HEK293 (cell line): ENCODE measurements at regions not wholly inside any gene's neighbourhood (a gene's known extent, or its start where the extent isn't known, plus 50 kb on each side); places are given as distances from the start of the nearest gene placed in this dataset.

Experiments
- CTCF ChIA-PET: fragments of 350-600 bp; formaldehyde crosslinking; extraction: SDS; loops from one replicate; lab custom pipeline; 2021; ENCODE audit warnings: antibody characterized with exemption; lab: Yijun Ruan, JAX
- POLR2A ChIA-PET: fragments of 300-600 bp; formaldehyde crosslinking; extraction: SDS; loops from one replicate; lab custom pipeline; 2020; ENCODE audit warnings: antibody characterized with exemption, inconsistent platforms; lab: Yijun Ruan, JAX
- H3K27ac ChIP-seq: fragments of 200-500 bp; sonication (Bioruptor generic); 2 replicates; pipeline ENCODE4 v1.5.1; 2014; ENCODE audit warnings: low read depth, low read length, control low read depth, inconsistent platforms; ENCODE audit errors: extremely low read depth
- H3K36me3 ChIP-seq, 2 experiments: fragments of 200-500 bp in 1 of 2; sonication (Bioruptor generic) in 1 of 2; 1 replicate in 1 of 2; 2 replicates in 1 of 2; pipeline ENCODE4 v1.5.1; 2014 to 2017; ENCODE audit warnings: inconsistent platforms in 2 of 2, low read length in 2 of 2; ENCODE audit not compliant: control insufficient read depth in 2 of 2, insufficient read depth in 1 of 2
- H3K4me1 ChIP-seq: fragments of 200-500 bp; sonication (Bioruptor generic); 2 replicates; pipeline ENCODE4 v1.5.1; 2014; ENCODE audit warnings: mild to moderate bottlenecking, low read length, inconsistent platforms; ENCODE audit not compliant: control insufficient read depth, insufficient read depth
- H3K4me3 ChIP-seq: 2 replicates; pipeline ENCODE4 v1.5.1; 2011; ENCODE audit warnings: low read depth, mild to moderate bottlenecking, control low read depth, low read length, moderate library complexity
- H3K9me3 ChIP-seq: fragments of 200-500 bp; sonication (Bioruptor generic); 2 replicates; pipeline ENCODE4 v1.5.1; 2014; ENCODE audit warnings: low read depth, low read length, inconsistent platforms; ENCODE audit not compliant: control insufficient read depth, insufficient read depth
- EGR2 ChIP-seq: fragments of 450-650 bp; formaldehyde crosslinking; IDR thresholded peaks from 2 replicates; pipeline ENCODE4 v1.5.1; 2016; ENCODE audit warnings: low read depth, missing biosample characterization, missing genetic modification characterization
- GLI4 ChIP-seq: fragments of 450-650 bp; formaldehyde crosslinking; IDR thresholded peaks from 2 replicates; pipeline ENCODE4 v1.5.1; 2016; ENCODE audit warnings: missing biosample characterization, missing genetic modification characterization
- PRDM1 ChIP-seq: fragments of 450-650 bp; formaldehyde crosslinking; IDR thresholded peaks from 2 replicates; pipeline ENCODE4; 2016; ENCODE audit warnings: missing biosample characterization, missing genetic modification characterization
- PRDM10 ChIP-seq: fragments of 450-650 bp; formaldehyde crosslinking; IDR thresholded peaks from 2 replicates; pipeline ENCODE4 v1.5.1; 2016; ENCODE audit warnings: missing biosample characterization, missing genetic modification characterization
- PRDM6 ChIP-seq: fragments of 450-650 bp; formaldehyde crosslinking; IDR thresholded peaks from 2 replicates; pipeline ENCODE4 v1.5.1; 2017; ENCODE audit warnings: missing biosample characterization, missing genetic modification characterization
- SCRT1 ChIP-seq: fragments of 450-650 bp; formaldehyde crosslinking; IDR thresholded peaks from 2 replicates; pipeline ENCODE4 v1.5.1; 2016; ENCODE audit warnings: missing biosample characterization, missing genetic modification characterization, borderline replicate concordance
- ZBTB20 ChIP-seq: fragments of 450-650 bp; formaldehyde crosslinking; IDR thresholded peaks from 2 replicates; pipeline ENCODE4 v1.5.1; 2016; ENCODE audit warnings: missing biosample characterization, missing genetic modification characterization
- ZBTB6 ChIP-seq: fragments of 450-650 bp; formaldehyde crosslinking; IDR thresholded peaks from 2 replicates; pipeline ENCODE4 v1.5.1; 2017; ENCODE audit warnings: missing biosample characterization, missing genetic modification characterization
- ZFHX2 ChIP-seq: fragments of 450-650 bp; formaldehyde crosslinking; conservative IDR thresholded peaks from 2 replicates; pipeline ENCODE4 v1.5.1; 2016; ENCODE audit warnings: missing biosample characterization, missing genetic modification characterization
- ZNF146 ChIP-seq: fragments of 450-650 bp; formaldehyde crosslinking; IDR thresholded peaks from 2 replicates; pipeline ENCODE4 v1.5.1; 2016; ENCODE audit warnings: missing biosample characterization, missing genetic modification characterization
- ZNF202 ChIP-seq: fragments of 450-650 bp; formaldehyde crosslinking; IDR thresholded peaks from 2 replicates; pipeline ENCODE4 v1.5.1; 2016; ENCODE audit warnings: missing biosample characterization, missing genetic modification characterization, borderline replicate concordance
- ZNF211 ChIP-seq: fragments of 450-650 bp; formaldehyde crosslinking; IDR thresholded peaks from 2 replicates; pipeline ENCODE4 v1.5.1; 2016; ENCODE audit warnings: low read depth, missing biosample characterization, missing genetic modification characterization
- ZNF24 ChIP-seq: fragments of 450-650 bp; formaldehyde crosslinking; IDR thresholded peaks from 2 replicates; pipeline ENCODE4 v1.5.1; 2016; ENCODE audit warnings: missing biosample characterization, missing genetic modification characterization
- ZNF280C ChIP-seq: fragments of 450-650 bp; formaldehyde crosslinking; IDR thresholded peaks from 2 replicates; pipeline ENCODE4 v1.5.1; 2016; ENCODE audit warnings: missing biosample characterization, missing genetic modification characterization
- ZNF311 ChIP-seq: fragments of 450-650 bp; formaldehyde crosslinking; IDR thresholded peaks from 2 replicates; pipeline ENCODE4 v1.5.1; 2017; ENCODE audit warnings: missing biosample characterization, missing genetic modification characterization, borderline replicate concordance
- ZNF37A ChIP-seq: fragments of 450-650 bp; IDR thresholded peaks from 2 replicates; pipeline ENCODE4 v1.5.1; 2018; ENCODE audit warnings: missing biosample characterization, missing genetic modification characterization
- ZNF501 ChIP-seq: fragments of 450-650 bp; formaldehyde crosslinking; IDR thresholded peaks from 2 replicates; pipeline ENCODE4 v1.5.1; 2016; ENCODE audit warnings: missing biosample characterization, missing genetic modification characterization
- ZNF530 ChIP-seq: fragments of 450-650 bp; formaldehyde crosslinking; IDR thresholded peaks from 2 replicates; pipeline ENCODE4 v1.5.1; 2016; ENCODE audit warnings: low read depth, missing biosample characterization, missing genetic modification characterization
- ZNF549 ChIP-seq: fragments of 450-650 bp; IDR thresholded peaks from 2 replicates; pipeline ENCODE4 v1.5.1; 2018; ENCODE audit warnings: missing biosample characterization, missing genetic modification characterization, mild to moderate bottlenecking, inconsistent platforms, moderate library complexity
- ZNF561 ChIP-seq: fragments of 450-650 bp; IDR thresholded peaks from 2 replicates; pipeline ENCODE4 v1.5.1; 2018; ENCODE audit warnings: missing biosample characterization, missing genetic modification characterization, borderline replicate concordance
- ZNF621 ChIP-seq: fragments of 450-650 bp; formaldehyde crosslinking; IDR thresholded peaks from 2 replicates; pipeline ENCODE4 v1.5.1; 2017; ENCODE audit warnings: missing biosample characterization, missing genetic modification characterization
- ZNF692 ChIP-seq: fragments of 450-650 bp; formaldehyde crosslinking; IDR thresholded peaks from 2 replicates; pipeline ENCODE4 v1.5.1; 2016; ENCODE audit warnings: missing biosample characterization, missing genetic modification characterization
- ZNF707 ChIP-seq: fragments of 450-650 bp; formaldehyde crosslinking; IDR thresholded peaks from 2 replicates; pipeline ENCODE4 v1.5.1; 2016; ENCODE audit warnings: missing biosample characterization, missing genetic modification characterization
- ZNF76 ChIP-seq: fragments of 450-650 bp; formaldehyde crosslinking; IDR thresholded peaks from 2 replicates; pipeline ENCODE4; 2016; ENCODE audit warnings: low read depth, missing biosample characterization, missing genetic modification characterization, borderline replicate concordance
- ZNF791 ChIP-seq: fragments of 450-650 bp; formaldehyde crosslinking; IDR thresholded peaks from 2 replicates; pipeline ENCODE4 v1.5.1; 2016; ENCODE audit warnings: missing biosample characterization, missing genetic modification characterization
- ZNF837 ChIP-seq: fragments of 450-650 bp; formaldehyde crosslinking; IDR thresholded peaks from 2 replicates; pipeline ENCODE4 v1.5.1; 2016; ENCODE audit warnings: missing biosample characterization, missing genetic modification characterization
- ZNF843 ChIP-seq: fragments of 450-650 bp; formaldehyde crosslinking; IDR thresholded peaks from 2 replicates; pipeline ENCODE4 v1.5.1; 2016; ENCODE audit warnings: missing biosample characterization, missing genetic modification characterization

- CTCF ChIA-PET: no interaction called here
- no peak overlapping the region for H3K4me3 ChIP-seq
- TF ChIP-seq ZBTB6 (tag by site-specific recombination): no peak
- no peak for TF ChIP-seq ZNF791 (tag by site-specific recombination)
- no peak for TF ChIP-seq GLI4 (tag by site-specific recombination)
- no peak for TF ChIP-seq ZNF311 (tag by site-specific recombination)
- no peak for TF ChIP-seq ZNF549
- TF ChIP-seq ZNF530 (tag by site-specific recombination): no peak
- no peak for TF ChIP-seq ZNF76 (tag by site-specific recombination)
- TF ChIP-seq ZNF837 (tag by site-specific recombination): no peak
- no peak for TF ChIP-seq PRDM6
- TF ChIP-seq, all 188 proteins: peak for 0
- Histone ChIP-seq H3K9me3 (no peaks in the 10 kb centered on the region), H3K36me3 (no peaks in the 10 kb centered on the region), H3K4me1 (no peaks in the 10 kb centered on the region), H3K27ac (no peak overlapping the region)
- POLR2A ChIA-PET: no interaction called here
Measured at GRCh38 chr3:177410730-177411129, 213.4 kb upstream of the TBL1XR1 start.

GRCh38 chr3:177411201-177411600, 213.9 kb upstream of the TBL1XR1 start:
- Histone ChIP-seq H3K4me3 (no peak overlapping the region), H3K9me3 (no peaks in the 10 kb centered on the region), H3K4me1 (no peaks in the 10 kb centered on the region), H3K36me3 (no peaks in the 10 kb centered on the region), H3K27ac (no peak overlapping the region)
- ChIA-PET CTCF (no interaction called here), POLR2A (no interaction called here)
- TF ChIP-seq SCRT1 (no peak), ZNF280C (no peak), PRDM1 (tag by site-specific recombination) (no peak), ZFHX2 (tag by site-specific recombination) (no peak), ZNF37A (tag by site-specific recombination) (no peak), ZNF843 (no peak), ZNF561 (tag by site-specific recombination) (no peak), ZNF146 (tag by site-specific recombination) (no peak), PRDM10 (tag by site-specific recombination) (no peak), ZNF24 (tag by site-specific recombination) (no peak), ZNF621 (tag by site-specific recombination) (no peak), ZNF692 (tag by site-specific recombination) (no peak), ZNF707 (no peak), ZNF501 (tag by site-specific recombination) (no peak), ZNF202 (tag by site-specific recombination) (no peak), ZNF211 (tag by site-specific recombination) (no peak), EGR2 (no peak), ZBTB20 (tag by site-specific recombination) (no peak)
